ENCODE measurements at regions not wholly inside any gene's neighbourhood (a gene's known extent, or its start where the extent isn't known, plus 50 kb on each side); places are given as distances from the start of the nearest gene placed in this dataset.

DNA sequence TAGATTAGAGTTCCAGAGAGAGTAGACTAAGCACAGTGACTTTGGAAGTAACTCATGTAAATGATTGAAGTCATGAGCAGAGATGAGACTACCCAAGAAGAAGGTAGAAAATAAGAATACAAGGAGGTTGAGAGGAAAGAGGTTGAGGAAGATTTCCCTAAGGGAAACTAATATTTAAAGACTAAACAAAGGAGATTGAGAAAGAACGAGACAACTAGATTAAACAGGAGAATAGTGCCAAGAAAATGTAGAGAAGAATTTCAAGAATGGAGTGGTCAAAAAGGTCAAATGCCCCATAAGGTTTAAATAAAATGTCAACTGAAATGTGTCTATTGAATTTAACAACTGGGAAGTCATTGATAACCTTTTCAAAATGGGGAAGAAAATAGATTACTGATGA lies 59.0 kb downstream of the RPS29 start:
- TF ChIP-seq, protein P1, sequence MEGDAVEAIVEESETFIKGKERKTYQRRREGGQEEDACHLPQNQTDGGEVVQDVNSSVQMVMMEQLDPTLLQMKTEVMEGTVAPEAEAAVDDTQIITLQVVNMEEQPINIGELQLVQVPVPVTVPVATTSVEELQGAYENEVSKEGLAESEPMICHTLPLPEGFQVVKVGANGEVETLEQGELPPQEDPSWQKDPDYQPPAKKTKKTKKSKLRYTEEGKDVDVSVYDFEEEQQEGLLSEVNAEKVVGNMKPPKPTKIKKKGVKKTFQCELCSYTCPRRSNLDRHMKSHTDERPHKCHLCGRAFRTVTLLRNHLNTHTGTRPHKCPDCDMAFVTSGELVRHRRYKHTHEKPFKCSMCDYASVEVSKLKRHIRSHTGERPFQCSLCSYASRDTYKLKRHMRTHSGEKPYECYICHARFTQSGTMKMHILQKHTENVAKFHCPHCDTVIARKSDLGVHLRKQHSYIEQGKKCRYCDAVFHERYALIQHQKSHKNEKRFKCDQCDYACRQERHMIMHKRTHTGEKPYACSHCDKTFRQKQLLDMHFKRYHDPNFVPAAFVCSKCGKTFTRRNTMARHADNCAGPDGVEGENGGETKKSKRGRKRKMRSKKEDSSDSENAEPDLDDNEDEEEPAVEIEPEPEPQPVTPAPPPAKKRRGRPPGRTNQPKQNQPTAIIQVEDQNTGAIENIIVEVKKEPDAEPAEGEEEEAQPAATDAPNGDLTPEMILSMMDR (IDR thresholded peaks at IDR 0.05; ENCODE audit: borderline replicate concordance, insufficient read depth, low read depth, low read length), result no peak
- H3K4me3 ChIP-seq (ENCODE audit: low read depth, low read length), result no peak overlapping the region

DNA sequence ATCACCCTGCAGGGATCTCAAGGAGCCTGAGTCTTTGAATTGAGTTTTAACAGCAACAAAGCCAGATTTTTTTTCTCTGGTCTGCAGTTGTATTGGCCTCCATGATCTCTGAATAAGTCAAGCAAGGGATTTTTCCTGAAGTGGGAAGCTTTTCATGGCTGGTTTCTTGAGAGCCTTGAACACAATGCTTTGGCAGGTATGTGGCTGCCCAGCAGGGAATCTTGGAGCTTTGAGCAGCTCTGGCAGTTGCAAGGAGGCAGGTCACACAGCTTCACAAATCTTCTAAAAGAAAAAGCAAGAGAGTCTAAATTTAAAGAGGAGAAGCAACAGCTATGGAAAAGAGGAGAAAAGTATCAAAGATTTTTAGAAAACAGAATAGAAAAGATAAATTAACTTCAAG lies 60.1 kb downstream of the RPS29 start:
- TF ChIP-seq, protein P1 (IDR thresholded peaks at IDR 0.05; ENCODE audit: borderline replicate concordance, insufficient read depth, low read depth, low read length), result no peak
- H3K4me3 ChIP-seq (ENCODE audit: low read depth, low read length), result no peak overlapping the region

DNA sequence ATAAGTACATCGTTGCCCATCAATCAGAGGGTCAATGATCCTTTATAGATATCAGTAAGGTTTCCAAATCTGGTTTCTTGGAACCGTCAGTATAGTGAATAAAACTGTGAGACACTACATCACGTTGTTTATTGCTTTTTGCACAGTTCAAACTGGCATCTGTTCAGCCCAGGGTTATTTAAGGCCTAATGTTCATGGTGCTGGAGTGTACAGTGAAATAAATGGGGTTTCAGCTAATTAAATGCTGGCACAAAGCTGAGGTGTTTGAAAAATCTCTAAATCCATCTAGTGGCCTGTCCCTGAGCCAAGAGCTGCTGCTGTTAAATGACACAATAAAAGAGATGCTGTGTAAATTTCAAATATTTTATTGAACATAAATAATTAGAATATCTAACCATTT lies 69.9 kb downstream of the RPS29 start:
- no peak overlapping the region for H3K4me3 ChIP-seq (ENCODE audit: low read depth, low read length)
- TF ChIP-seq, protein P1 (IDR thresholded peaks at IDR 0.05; ENCODE audit: borderline replicate concordance, insufficient read depth, low read depth, low read length), result no peak

DNA sequence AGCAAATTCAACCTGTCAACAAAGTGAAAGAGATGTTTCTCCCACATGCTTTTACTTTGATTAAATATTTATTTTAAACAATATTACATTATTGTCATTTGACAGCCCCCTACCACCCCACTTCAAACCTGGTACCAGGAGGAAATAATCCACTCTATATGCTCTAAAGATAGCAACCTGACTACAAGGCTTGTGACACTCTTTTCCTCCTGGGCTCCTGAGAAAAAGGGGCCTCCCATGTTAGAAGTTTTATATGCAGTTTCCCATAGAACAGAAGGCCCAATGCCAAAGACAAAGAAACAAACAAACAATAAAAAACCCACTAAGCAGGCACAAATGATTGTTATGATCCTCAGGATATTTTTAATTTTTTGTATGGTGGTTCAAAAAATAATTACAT lies 73.6 kb downstream of the RPS29 start:
- TF ChIP-seq, protein P1 (IDR thresholded peaks at IDR 0.05; ENCODE audit: borderline replicate concordance, insufficient read depth, low read depth, low read length), result no peak
- no peak overlapping the region for H3K4me3 ChIP-seq (ENCODE audit: low read depth, low read length)

DNA sequence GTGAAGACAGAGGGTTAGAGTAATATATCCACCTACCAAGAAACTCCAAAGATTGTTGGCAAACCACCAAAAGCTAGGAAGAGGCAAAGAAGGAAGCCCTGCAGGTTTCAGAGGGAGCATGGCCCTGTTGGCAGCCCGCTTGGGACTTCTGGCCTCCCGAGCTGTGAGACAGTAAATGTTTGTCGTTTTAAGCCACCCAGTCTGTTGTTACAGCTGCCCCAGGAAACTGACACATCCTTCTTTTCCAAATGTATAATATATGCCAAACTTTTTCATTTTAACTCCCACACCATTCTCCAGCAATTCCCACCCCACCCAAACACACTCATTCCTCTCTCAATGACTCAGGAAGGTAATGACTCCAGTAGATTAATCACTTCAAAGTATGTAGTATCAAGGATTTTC lies 74.0 kb downstream of the RPS29 start:
- H3K4me3 ChIP-seq (ENCODE audit: low read depth, low read length), result no peak overlapping the region
- TF ChIP-seq, protein P1 (IDR thresholded peaks at IDR 0.05; ENCODE audit: borderline replicate concordance, insufficient read depth, low read depth, low read length), result no peak

DNA sequence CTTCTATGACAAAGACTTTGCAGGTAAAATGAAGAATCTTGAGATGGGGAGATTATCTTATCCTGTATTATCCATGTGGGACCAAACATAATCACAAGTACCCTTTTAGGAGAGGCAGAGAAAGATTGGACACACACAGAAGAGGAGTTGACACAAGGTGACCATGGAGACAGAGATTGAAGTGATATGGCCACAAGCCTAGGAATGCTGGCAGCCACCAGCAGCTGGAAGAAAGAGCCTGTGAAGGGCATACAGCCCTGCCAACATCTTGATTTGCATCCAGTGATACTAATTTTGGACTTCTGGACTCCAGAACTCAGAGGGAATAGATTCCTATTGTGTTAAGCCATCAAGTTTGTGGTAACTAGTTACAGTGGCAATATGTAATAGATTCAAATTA lies 78.1 kb downstream of the RPS29 start:
- H3K4me3 ChIP-seq (ENCODE audit: low read depth, low read length), result no peak overlapping the region
- TF ChIP-seq, protein P1 (IDR thresholded peaks at IDR 0.05; ENCODE audit: borderline replicate concordance, insufficient read depth, low read depth, low read length), result no peak

DNA sequence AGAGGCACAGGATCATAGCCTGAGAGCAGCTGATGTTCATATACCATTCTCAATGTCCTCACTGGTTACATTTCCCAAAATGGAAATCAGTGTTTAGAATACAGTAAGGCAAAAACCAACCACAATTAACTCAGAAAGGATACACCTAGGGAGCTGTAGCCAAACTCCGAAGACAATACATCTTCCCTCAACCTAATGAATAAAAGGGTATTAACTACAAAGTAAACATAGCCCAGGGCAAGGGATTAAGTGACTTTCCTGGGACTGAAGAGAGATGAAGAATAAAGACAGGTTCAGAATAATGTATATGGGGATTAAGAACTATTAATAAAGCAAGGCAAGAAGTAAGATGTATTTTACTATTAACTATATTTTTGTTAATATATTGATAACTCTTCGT lies 79.5 kb downstream of the RPS29 start:
- TF ChIP-seq, protein P1 (IDR thresholded peaks at IDR 0.05; ENCODE audit: borderline replicate concordance, insufficient read depth, low read depth, low read length), result no peak
- no peak overlapping the region for H3K4me3 ChIP-seq (ENCODE audit: low read depth, low read length)
